ENCODE measurements at regions not wholly inside any gene's neighbourhood (a gene's known extent, or its start where the extent isn't known, plus 50 kb on each side); places are given as distances from the start of the nearest gene placed in this dataset.
"Not testable (repeated sequence)": the region's sequence is repeated elsewhere in the genome, so short reads cannot be mapped to it uniquely, and the experiment has no call there.

DNA sequence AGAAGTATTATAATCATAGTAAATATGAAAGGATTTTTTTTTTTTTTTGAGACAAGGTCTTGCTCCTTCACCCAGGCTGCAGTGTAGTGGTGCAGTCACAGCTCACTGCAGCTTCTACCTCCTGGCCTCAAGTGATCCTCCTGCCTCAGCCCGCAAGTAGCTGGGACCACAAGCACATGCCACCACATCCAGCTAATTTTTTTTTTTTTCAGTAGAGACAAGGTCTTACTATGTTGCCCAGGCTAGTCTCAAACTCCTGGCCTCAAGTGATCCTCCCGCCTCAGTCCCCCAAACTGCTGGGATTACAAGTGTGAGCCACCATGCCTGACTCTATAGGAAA lies 86.2 kb upstream of the FOXN2 start:
- DNase-seq, result no peak

DNA sequence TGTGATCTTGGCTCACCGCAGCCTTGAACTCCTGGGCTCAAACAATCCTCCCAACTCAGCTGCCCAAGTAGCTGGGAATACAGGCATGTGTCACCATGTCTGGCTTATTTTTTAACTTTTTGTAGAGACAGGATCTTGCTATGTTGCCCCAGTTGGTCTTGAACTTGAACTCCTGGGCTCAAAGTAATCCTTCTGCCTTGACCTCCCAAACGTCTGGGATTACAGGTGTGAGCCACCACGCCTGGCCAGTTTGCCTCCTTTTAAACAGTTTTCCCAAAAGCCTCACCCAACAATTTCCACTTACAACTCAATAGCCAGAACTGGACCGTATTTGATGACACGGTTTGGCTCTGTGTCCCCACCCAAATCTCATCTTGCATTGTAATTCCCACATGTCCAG lies 85.4 kb upstream of the FOXN2 start:
- no peak for DNase-seq

DNA sequence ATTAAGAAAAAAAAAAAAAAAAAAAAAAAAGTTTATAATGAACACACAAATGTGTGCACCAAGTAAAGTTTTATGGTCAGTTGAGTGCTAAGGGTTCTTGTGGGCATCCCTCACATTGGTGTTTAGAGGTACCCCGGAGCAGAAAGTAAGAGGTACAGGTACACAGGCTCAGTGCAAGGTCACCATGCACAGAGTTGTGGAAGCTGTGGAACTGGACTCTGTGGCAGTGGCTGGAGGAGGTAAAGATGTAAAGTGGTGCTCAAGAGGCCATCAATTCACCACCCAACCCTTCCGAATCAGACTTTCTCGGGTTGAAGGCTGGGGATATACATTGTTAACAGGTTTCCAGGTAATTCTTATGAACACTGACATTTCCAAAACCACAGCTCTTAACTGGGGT lies 83.6 kb upstream of the FOXN2 start:
- DNase-seq, result no peak

DNA sequence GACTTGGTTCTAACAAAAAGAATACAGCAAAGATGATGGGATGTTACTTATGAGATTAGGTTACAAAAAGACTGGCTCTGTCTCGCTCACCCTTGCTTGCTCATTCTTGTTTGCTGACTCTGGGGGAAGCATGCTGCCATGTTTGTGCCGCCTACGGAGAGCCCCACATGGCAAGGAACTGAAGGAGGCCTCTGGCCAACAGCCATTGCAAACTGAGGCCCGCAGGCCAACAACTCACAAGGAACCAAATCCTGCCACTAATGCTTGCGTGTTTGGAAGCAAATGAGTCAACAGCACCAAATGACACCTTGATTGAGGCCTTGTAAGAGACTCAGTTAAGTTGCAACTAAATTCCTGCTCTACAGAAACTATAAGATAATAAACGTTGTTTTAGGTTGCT lies 82.1 kb upstream of the FOXN2 start:
- DNase-seq, result no peak

DNA sequence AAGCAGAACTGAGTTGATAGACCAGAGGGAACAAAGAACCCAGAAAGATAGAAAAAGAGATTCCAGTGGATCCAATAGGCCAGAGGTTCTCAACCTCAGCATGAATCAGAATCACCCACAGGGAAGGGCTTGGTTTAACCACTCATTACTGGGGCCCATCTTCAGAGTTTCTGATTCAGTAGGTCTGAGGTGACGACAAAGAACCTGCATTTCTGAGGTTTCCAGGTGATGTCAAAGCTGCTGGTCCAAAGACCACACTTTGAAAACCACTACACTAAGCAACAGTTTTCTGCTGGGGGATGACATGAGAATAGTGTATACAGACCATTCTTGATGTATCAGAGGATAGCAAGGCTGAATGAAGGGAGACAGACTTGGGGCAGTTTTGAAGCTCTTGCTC lies 81.5 kb upstream of the FOXN2 start:
- no peak for DNase-seq

DNA sequence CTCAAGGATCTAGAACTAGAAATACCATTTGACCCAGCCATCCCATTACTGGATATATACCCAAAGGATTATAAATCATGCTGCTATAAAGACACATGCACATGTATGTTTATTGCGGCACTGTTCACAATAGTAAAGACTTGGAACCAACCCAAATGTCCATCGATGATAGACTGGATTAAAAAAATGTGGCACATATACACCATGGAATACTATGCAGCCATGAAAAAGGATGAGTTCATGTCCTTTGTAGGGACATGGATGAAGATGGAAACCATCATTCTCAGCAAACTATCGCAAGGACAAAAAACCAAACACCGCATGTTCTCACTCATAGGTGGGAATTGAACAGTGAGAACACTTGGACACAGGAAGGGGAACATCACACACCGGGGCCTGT lies 80.7 kb upstream of the FOXN2 start:
- DNase-seq, result not testable (repeated sequence)

DNA sequence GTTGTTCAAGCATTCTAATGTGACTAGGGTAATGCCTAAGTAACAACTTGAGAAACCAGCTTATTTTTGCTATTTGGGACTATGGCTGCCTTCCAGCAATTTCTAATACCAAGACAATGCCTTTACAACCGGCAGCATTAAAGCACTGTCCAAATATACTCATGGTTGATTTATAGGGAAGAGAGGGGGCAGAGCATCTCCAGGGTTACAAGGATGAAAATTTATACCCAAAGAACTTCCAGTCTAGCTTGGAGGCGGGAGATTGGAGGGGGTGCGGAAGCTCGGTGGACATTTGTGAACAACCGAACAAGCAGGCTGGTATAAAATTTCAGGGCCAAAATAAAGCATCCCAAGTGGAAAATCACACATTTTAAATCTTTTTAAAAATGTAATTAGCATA lies 79.4 kb upstream of the FOXN2 start:
- no peak for DNase-seq

DNA sequence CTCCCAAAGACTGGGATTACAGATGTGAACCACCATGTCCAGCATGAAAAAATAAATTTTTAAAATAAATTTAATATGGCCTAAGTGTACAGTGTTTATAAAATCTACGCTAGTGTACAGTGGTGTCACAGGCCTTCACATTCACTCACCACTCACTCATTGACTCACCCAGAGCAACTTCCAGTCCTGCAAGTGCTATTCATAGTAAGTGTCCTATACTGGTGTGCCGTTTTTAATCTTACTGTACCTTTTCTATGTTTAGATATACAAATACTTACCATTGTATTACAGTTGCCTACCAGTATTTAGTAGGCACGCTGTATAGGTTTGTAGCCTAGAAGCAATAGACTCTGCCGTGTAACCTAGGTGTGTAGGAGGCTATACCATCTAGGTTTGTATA lies 76.1 kb upstream of the FOXN2 start:
- DNase-seq, result no peak

DNA sequence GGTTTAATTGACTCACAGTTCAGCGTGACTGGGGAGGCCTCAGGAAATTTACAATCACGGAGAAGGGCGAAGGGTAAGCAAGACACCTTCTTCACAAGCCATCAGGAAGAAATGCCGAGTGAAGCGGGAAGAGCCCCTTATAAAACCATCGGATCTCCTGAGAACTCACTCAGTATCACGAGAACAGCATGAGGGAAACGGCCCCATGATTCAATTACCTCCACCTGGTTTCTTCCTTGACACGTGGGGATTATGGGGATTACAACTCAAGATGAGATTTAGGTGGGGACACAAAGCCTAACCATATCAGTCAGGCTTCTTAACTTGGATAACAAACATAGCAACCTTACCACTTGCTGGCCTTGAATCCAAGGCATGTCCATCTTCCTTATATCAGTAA lies 73.6 kb upstream of the FOXN2 start:
- DNase-seq, result no peak

DNA sequence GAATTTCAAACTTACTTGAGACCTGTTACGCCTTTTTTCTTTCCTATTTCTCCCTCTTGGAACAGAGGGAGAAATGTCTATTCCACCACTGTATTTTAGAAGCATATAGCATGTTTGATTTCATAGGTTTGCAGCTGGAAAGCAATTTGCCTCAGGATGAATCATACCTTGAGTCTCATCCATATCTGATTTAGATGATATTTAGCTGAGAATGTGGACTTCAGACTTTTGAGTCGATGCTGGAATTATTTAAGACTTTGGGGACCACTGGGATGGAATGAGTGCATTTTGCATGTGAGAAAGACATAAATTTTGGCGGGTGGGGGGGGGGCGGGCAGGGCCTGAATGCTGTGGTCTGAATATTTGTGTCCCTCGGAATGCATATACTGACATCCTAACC lies 67.3 kb upstream of the FOXN2 start:
- no peak for DNase-seq

DNA sequence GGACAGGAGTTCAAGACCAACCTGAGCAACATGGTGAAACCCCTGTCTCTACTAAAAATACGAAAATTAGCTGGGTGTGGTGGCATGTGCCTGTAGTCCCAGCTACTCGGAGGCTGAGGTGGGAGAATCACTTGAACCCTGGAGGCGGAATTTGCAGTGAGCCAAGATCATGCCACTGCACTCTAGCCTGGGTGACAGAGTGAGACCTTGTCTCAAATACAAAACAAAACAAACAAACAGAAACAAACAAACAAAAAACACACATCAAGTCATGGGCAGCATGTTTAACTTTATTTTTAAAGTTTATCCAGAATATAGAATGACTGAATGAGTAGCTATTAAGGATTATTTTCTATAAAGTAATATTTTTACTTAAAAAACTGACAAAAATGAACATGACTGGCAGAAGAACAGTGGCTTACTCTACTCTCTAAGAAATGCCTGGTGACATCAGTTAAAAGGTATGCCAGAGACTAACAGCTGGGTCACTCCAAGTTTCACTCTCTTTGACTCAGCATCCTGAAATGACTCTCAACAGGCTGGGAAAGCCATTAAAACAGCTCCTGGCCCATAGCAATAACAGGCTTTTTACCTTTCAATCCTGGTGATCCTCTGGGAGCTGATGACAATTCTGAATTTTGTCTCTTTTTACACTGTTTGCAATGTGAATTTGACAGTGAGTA lies 66.1 kb upstream of the FOXN2 start:
- no peak for DNase-seq

DNA sequence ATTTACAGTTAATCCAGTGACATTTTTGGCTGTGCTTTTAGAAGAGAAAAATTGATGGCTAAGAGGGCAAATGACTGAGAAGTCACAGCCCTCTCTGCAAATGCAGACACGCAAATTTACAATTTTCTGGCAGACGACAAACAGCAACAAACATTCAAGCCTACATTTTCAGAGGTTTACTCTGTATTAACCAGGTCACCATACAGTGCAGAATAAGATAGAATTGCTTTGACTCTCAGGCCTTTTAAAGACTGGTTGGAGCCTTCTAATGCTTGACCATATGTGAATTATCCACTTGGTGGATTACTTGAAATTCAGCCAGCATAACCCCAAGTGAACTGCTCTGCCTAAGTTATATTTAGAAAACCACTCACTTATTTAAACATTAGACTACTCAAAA lies 65.5 kb upstream of the FOXN2 start:
- no peak for DNase-seq

DNA sequence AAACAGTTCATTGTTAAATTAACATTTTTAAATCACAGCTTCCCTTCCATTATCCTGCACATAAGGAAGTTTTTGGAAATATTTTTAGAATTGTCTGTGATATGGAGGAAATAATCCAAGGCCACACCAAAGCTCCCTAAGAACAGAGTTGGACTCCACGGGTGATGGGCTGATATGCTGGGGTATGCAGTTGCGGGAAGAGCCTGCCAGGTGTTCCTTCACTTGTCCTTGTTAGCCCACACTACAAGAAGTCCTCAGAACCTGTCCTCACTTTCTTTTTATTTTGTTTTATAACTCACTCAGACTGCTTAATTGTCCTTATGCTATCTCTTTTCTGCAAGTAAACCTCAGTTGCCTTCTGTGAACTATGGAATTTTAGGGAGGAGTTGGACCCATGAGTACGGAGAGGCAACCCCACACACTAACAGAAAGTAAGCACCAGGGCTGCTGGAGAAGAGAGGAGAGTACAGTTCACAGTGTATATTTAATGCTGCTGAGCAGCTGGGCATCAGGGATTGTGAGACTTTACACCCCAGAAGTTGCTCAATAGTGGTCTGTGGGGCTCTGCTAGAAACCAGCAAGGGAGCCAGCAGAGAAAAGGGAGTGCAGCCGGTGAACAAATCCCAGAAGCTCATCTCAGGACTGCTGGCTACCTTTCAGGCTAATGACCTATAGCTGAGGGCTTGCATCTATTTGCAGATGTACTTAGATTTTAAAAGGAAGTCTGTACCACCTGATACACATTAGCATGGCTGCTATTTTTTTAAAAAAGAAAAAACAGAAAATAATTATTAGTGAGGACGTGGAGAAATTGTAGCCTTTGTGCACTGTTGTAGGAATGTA lies 64.6 kb upstream of the FOXN2 start:
- DNase-seq, result no peak

DNA sequence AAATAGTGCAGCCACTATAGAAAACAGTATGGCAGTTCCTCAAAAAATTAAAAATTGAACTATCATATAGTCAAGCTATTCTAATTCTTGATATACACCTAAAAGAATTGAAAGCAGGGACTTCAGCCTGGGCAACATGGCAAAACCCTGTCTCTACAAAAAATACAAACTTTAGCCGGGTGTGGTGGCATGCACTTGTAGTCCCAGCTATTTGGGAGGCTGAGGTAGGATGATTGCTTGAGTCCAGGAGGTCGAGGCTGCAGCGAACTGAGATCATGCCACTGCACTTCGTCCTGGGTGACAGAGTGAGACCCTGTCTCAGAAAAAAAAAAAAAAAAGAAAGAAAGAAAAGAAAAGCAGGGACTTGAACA lies 64.0 kb upstream of the FOXN2 start:
- DNase-seq, result no peak

DNA sequence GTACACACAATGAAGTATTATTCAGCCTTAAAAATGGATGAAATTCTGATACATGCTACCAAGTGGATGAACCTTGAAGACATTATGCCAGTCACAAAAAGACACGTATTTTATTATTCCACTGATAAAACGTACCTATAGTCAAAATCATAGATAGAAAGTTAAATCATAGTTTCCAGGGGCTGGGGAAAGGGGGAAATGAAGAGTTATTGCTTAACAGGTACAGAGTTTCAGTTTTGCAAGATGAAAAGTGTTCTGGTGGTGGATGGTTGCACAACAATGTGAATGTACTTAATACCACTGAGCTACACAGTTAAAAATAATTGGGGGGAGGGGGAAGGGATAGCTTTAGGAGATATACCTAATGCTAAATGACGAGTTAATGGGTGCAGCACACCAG lies 63.5 kb upstream of the FOXN2 start:
- no peak for DNase-seq

DNA sequence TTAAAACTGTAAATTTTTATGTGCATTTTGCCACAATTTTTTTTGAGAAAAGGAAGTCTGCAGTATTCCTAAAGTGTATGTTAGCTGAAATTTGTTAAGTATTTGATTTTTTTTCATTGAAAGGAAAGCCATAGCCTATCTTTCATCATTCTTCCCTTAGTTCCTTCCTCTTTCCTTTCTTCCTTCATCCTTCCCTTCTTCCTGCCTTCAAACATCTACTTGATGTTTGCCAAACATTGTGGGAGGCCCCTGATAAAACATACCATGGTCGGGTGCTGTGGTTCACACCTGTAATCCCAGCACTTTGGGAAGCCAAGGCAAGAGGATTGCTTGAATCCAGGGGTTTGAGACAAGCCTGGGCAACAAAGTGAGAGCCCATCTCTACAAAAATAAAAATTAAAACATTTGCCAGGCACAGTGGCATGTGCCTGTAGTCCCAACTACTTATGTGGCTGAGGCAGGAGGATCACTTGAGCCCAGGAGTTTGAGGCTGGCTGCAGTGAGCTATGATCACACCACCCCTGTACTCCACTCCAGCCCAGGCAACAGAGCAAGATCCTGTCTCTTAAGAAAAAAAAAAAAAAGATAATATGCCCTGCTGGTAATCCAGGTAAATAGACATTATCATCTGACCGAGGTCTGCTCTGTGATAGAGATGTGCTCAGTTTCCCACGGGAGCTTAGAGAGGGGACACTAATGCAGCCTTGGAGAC lies 62.9 kb upstream of the FOXN2 start:
- no peak for DNase-seq

DNA sequence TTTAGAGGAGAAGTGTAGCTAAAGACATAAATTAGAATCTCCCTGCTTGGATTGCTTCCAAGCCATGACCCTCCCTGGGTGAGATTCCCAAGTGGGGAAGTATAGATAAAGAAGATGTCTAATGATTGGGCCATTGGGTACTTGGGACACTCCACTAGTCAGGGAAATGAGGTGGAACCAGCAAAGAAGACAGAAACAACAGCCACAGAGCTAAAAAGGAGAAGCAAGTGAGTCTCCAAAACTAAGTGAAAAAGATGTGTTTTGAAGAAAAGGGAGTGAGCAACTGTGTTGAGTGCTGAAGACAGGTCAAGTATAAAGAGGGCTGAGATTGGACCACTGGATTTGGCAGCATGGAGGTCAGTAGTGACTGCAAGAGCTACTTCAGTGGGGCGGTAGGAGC lies 61.2 kb upstream of the FOXN2 start:
- DNase-seq, result no peak

DNA sequence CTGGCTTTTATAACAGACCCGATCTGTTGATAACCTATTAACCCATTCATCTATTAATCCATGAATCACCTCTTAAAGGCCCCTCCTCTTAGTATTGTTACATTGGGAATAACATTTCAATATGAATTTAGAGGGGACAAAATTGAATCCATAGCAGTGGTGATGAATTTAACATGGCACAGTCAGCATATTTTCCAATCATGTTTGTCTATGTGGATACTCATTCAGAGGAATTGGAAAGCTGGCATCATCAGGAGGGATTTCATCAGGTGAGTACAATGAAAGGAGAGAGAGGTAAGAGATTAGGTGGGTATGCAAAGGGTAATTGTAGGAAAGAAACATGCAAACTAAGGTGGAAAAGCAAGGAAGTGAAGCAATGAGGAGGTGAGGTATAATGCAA lies 59.6 kb upstream of the FOXN2 start:
- no peak for DNase-seq

DNA sequence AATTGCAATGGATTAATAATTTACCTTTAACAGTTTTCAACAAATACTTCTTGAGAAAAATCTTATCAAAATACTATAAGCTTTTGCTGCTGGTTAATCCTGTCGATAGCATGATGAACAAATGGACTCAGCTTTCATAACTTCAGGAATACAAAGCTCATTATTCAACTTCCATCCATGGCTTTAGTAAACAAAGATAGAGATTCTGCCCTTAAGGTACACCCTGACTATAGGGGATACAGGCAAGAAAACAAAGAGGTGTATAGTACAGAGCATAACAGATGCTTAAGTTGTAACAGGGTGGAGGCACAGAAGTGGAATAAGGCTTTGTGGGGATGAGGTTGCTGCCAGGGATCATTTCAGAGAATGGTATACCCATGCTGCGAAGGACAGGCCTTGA lies 57.0 kb upstream of the FOXN2 start:
- DNase-seq, result no peak

DNA sequence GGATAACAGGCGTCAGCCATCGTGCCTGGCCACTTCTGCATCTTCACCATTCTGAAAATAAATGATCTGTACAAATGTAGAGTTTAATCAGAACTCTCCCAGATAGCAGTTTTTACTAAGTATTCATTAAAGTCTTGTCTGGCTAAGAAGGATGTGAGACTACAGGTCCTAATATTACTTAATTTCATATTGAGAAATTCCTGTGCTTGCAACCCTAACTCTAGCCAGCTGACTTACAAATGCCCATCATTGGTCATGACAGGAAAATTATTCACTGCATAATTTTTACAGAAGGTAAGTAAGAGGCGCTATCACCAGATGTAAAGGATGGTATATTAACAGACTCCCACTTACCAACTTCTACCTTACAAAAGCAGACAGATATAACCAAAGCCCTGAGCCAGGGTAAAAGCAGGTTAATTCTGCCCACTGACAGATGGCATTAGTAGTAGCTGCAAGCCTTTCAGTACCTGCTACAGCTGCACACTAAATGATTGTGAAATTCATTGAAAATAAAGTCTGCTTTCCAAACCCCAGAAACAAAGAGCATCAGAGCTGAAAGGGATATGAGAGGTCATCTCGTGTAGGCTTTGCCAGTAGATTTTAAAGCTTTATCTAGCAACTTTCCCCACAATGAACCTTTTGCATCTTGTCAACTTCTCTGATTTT lies 55.9 kb upstream of the FOXN2 start:
- no peak for DNase-seq

DNA sequence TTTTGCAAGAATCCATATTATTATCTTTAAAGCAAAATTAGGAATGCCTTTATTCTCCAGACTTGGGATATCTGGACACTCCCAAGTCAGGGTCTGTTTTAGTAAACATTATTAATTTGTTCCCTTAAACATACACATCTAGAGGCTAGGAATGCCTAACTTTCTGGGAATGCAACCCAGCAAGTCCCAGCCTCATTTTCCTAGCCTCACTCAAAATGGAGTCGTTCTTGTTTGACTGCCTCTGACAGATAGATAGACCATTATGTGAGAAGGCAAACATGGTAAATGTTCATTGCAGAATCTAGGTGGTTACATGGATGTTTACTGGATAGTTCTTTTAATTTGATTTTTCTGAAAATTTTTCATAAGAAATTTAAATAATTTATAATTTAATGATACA lies 54.7 kb upstream of the FOXN2 start:
- no peak for DNase-seq

DNA sequence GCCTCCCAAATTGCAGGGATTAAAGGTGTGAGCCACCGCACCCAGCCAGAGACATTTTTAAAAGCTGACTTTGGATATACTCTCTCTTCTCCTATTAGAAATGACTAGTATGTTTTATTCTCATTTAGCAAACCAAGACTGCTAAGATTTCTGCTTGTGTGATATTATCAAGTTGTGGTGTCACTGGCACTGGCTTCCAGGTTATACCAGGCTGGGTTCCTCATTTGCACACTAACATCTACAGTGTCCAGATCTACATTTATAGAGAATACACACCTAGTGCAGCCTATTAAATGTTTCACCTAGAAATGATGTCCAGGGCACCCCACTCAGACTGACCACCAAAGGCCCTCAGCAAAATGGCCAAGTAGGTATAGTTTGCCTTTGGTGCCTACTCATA lies 49.9 kb upstream of the FOXN2 start:
- DNase-seq, result no peak
